ENCODE measurements at regions not wholly inside any gene's neighbourhood (a gene's known extent, or its start where the extent isn't known, plus 50 kb on each side); places are given as distances from the start of the nearest gene placed in this dataset.

- TF ChIP-seq POLR2AphosphoS5 (IDR thresholded peaks at IDR 0.05) (no peak), POLR2A (IDR thresholded peaks at IDR 0.05) (no peak)
- TF ChIP-seq, protein P1, sequence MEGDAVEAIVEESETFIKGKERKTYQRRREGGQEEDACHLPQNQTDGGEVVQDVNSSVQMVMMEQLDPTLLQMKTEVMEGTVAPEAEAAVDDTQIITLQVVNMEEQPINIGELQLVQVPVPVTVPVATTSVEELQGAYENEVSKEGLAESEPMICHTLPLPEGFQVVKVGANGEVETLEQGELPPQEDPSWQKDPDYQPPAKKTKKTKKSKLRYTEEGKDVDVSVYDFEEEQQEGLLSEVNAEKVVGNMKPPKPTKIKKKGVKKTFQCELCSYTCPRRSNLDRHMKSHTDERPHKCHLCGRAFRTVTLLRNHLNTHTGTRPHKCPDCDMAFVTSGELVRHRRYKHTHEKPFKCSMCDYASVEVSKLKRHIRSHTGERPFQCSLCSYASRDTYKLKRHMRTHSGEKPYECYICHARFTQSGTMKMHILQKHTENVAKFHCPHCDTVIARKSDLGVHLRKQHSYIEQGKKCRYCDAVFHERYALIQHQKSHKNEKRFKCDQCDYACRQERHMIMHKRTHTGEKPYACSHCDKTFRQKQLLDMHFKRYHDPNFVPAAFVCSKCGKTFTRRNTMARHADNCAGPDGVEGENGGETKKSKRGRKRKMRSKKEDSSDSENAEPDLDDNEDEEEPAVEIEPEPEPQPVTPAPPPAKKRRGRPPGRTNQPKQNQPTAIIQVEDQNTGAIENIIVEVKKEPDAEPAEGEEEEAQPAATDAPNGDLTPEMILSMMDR (IDR thresholded peaks at IDR 0.05 in 8 of 11, conservative IDR thresholded peaks at IDR 0.05 in 3 of 11): no peak
These were observed 434.7 kb upstream of the GRM3 start for GRCh38 chr7:86209036-86209435.

Data from spleen (tissue), 7 donors.